Calu3 (cell line): ENCODE measurements at regions not wholly inside any gene's neighbourhood (a gene's known extent, or its start where the extent isn't known, plus 50 kb on each side); places are given as distances from the start of the nearest gene placed in this dataset.

Experiments used
- BruUV-seq: library from RNA; stranded (reverse); fragments of 400-500 nt; replicated peaks from 2 replicates; lab custom pipeline; 2021; lab: Mats Ljungman, UMichigan
- CTCF ChIA-PET: fragments of 300-600 bp; sonication (Branson Sonifier 250); formaldehyde crosslinking; loops from one replicate; lab custom pipeline; 2022; ENCODE audit warnings: antibody characterized with exemption; lab: Charles Lee
- DNase-seq: peaks from one replicate; pipeline ENCODE4 v3.0.0; 2022
- H3K27ac Mint-ChIP-seq: one replicate; pipeline ENCODE4 v1.8.0; 2022; ENCODE audit warnings: mixed read lengths; ENCODE audit not compliant: unreplicated experiment
- H3K27me3 Mint-ChIP-seq: one replicate; pipeline ENCODE4 v1.8.0; 2022; ENCODE audit warnings: mixed read lengths; ENCODE audit not compliant: unreplicated experiment
- H3K36me3 Mint-ChIP-seq: one replicate; pipeline ENCODE4 v1.8.0; 2022; ENCODE audit warnings: mild to moderate bottlenecking, moderate library complexity, mixed read lengths; ENCODE audit not compliant: insufficient read depth, unreplicated experiment
- H3K4me1 Mint-ChIP-seq: one replicate; pipeline ENCODE4 v1.8.0; 2022; ENCODE audit warnings: mild to moderate bottlenecking, low read depth, mixed read lengths; ENCODE audit not compliant: unreplicated experiment
- H3K4me3 Mint-ChIP-seq: one replicate; pipeline ENCODE4 v1.8.0; 2022; ENCODE audit warnings: mild to moderate bottlenecking, low read depth, moderate library complexity, mixed read lengths; ENCODE audit not compliant: unreplicated experiment
- H3K9me3 Mint-ChIP-seq: one replicate; pipeline ENCODE4 v1.8.0; 2022; ENCODE audit warnings: low read depth, mixed read lengths; ENCODE audit not compliant: unreplicated experiment
- CTCF ChIP-seq: fragments of 200-600 bp; IDR thresholded peaks from one replicate; pipeline ENCODE4 v1.8.0; 2022; ENCODE audit warnings: antibody characterized with exemption; ENCODE audit not compliant: unreplicated experiment
- intact Hi-C: fragments of 100-400 bp; cut with micrococcal nuclease; formaldehyde crosslinking; loops from one replicate; pipeline ENCODE4 v1.10.0; 2022; ENCODE audit not compliant: unreplicated experiment

- H3K27ac Mint-ChIP-seq: no peak overlapping the region
- no peaks in the 10 kb centered on the region for H3K9me3 Mint-ChIP-seq
- TF ChIP-seq CTCF: no peak
- intact Hi-C loops: no loop called here
- BruUV-seq: no TSS peak
- H3K4me3 Mint-ChIP-seq: no peak overlapping the region
- H3K36me3 Mint-ChIP-seq: no peaks in the 10 kb centered on the region
- DNase-seq: no peak
- CTCF ChIA-PET: no interaction called here
- no peaks in the 10 kb centered on the region for H3K27me3 Mint-ChIP-seq
- H3K4me1 Mint-ChIP-seq: no peaks in the 10 kb centered on the region
Observed at GRCh38 chr2:184203661-184204060, 394.7 kb upstream of the ZNF804A start.

GRCh38 chr2:184205048-184205596 is 393.2 kb upstream of the ZNF804A start:
- Mint-ChIP-seq H3K9me3 (no peaks in the 10 kb centered on the region), H3K27me3 (no peaks in the 10 kb centered on the region), H3K27ac (no peak overlapping the region), H3K4me3 (no peak overlapping the region), H3K4me1 (no peaks in the 10 kb centered on the region), H3K36me3 (no peaks in the 10 kb centered on the region)
- intact Hi-C loops: no loop called here
- no peak for DNase-seq
- TF ChIP-seq CTCF: no peak
- CTCF ChIA-PET: no interaction called here
- BruUV-seq: no TSS peak

- TF ChIP-seq CTCF: no peak
- no peaks in the 10 kb centered on the region for H3K4me1 Mint-ChIP-seq
Observed at GRCh38 chr2:184206045-184206444, 392.3 kb upstream of the ZNF804A start.

GRCh38 chr2:184210329-184210728 is 388.0 kb upstream of the ZNF804A start:
- TF ChIP-seq CTCF: no peak
- intact Hi-C loops: no loop called here
- no TSS peak for BruUV-seq
- Mint-ChIP-seq H3K27ac (no peak overlapping the region), H3K4me1 (no peaks in the 10 kb centered on the region), H3K9me3 (peaks cover 4% of the 10 kb centered on the region), H3K36me3 (no peaks in the 10 kb centered on the region), H3K4me3 (no peak overlapping the region), H3K27me3 (no peaks in the 10 kb centered on the region)
- CTCF ChIA-PET: no interaction called here
- DNase-seq: no peak

More at GRCh38 chr2:184206045-184206444, 392.3 kb upstream of the ZNF804A start:
- no peaks in the 10 kb centered on the region for H3K9me3 Mint-ChIP-seq
- no peaks in the 10 kb centered on the region for H3K36me3 Mint-ChIP-seq
- no peak overlapping the region for H3K27ac Mint-ChIP-seq
- H3K27me3 Mint-ChIP-seq: no peaks in the 10 kb centered on the region
- no TSS peak for BruUV-seq
- CTCF ChIA-PET: interaction anchor here (0.6 kb wide), 1 partner anchor 14 kb away, joined by 3 read pairs; no protein-coding TSS in a partner anchor
- no peak for DNase-seq
- H3K4me3 Mint-ChIP-seq: no peak overlapping the region
- intact Hi-C loops: no loop called here
